Hepatocyte (in vitro differentiated cells): ENCODE measurements at regions not wholly inside any gene's neighbourhood (a gene's known extent, or its start where the extent isn't known, plus 50 kb on each side); places are given as distances from the start of the nearest gene placed in this dataset.

Experiments used
- DNase-seq: peaks from one replicate; pipeline ENCODE4 v3.0.0-alpha.2; 2016; ENCODE audit warnings: low spot score
- H2AFZ ChIP-seq: fragments of 200-600 bp; sonication (generic); 2 replicates; pipeline ENCODE4 v1.6.0; 2016; ENCODE audit warnings: antibody characterized with exemption, mild to moderate bottlenecking
- H3K27ac ChIP-seq: fragments of 200-600 bp; sonication (generic); 2 replicates; pipeline ENCODE4 v1.5.1; 2016; ENCODE audit warnings: mild to moderate bottlenecking
- H3K27me3 ChIP-seq: fragments of 200-600 bp; sonication (generic); 2 replicates; pipeline ENCODE4 v1.6.1; 2016
- H3K36me3 ChIP-seq: fragments of 200-600 bp; sonication (generic); replicated peaks from 2 replicates; pipeline ENCODE4 v1.5.1; 2016; ENCODE audit warnings: low read depth; ENCODE audit not compliant: insufficient read depth
- H3K4me1 ChIP-seq: fragments of 200-600 bp; sonication (generic); 2 replicates; pipeline ENCODE4 v1.5.1; 2016; ENCODE audit warnings: mild to moderate bottlenecking, moderate library complexity; ENCODE audit not compliant: insufficient read depth
- H3K4me2 ChIP-seq: fragments of 200-600 bp; sonication (generic); 2 replicates; pipeline ENCODE4 v1.6.0; 2016
- H3K4me3 ChIP-seq: fragments of 200-600 bp; sonication (generic); 2 replicates; pipeline ENCODE4 v1.5.1; 2016; ENCODE audit warnings: mild to moderate bottlenecking
- H3K79me2 ChIP-seq: fragments of 200-600 bp; sonication (generic); 2 replicates; pipeline ENCODE4 v1.6.0; 2017; ENCODE audit warnings: mild to moderate bottlenecking
- H3K9me2 ChIP-seq: fragments of 200-600 bp; sonication (generic); replicated peaks from 2 replicates; pipeline ENCODE4 v1.6.0; 2017; ENCODE audit warnings: mild to moderate bottlenecking; ENCODE audit not compliant: insufficient read depth
- H3K9me3 ChIP-seq: fragments of 200-600 bp; sonication (generic); 2 replicates; pipeline ENCODE4 v1.5.1; 2016; ENCODE audit warnings: low read depth, mild to moderate bottlenecking
- H4K20me1 ChIP-seq: fragments of 200-600 bp; sonication (generic); 2 replicates; pipeline ENCODE4 v1.6.0; 2016; ENCODE audit warnings: mild to moderate bottlenecking; ENCODE audit not compliant: insufficient read depth, poor library complexity, severe bottlenecking
- CTCF ChIP-seq: fragments of 200-600 bp; sonication (generic); IDR thresholded peaks from 2 replicates; pipeline ENCODE4 v1.5.1; 2016; ENCODE audit warnings: antibody characterized with exemption, mild to moderate bottlenecking; ENCODE audit not compliant: poor library complexity
- EZH2 ChIP-seq: fragments of 200-600 bp; sonication (generic); IDR thresholded peaks from 2 replicates; pipeline ENCODE4 v1.6.1; 2016; ENCODE audit warnings: antibody characterized with exemption, mild to moderate bottlenecking, borderline replicate concordance
- EZH2phosphoT487 ChIP-seq: fragments of 200-600 bp; sonication (generic); IDR thresholded peaks from one replicate; pipeline ENCODE4 v1.6.1; 2018; ENCODE audit warnings: antibody characterized with exemption, mild to moderate bottlenecking, low read depth, moderate library complexity; ENCODE audit not compliant: unreplicated experiment, severe bottlenecking
- WGBS: methylation state at CpG from one replicate; pipeline ENCODE4 v1.1.6; 2016; ENCODE audit warnings: low lambda C conversion rate; ENCODE audit errors: missing lambda C conversion rate; 5-methylcytosine and 5-hydroxymethylcytosine counted together

GRCh38 chr4:148854203-148854602 is 412.0 kb upstream of the NR3C2 start:
- Histone ChIP-seq H3K9me3 (no peaks in the 10 kb centered on the region), H2AFZ (no peak overlapping the region), H3K9me2 (no peaks in the 10 kb centered on the region), H3K27me3 (no peaks in the 10 kb centered on the region), H4K20me1 (no peaks in the 10 kb centered on the region), H3K27ac (peak overlapping the region; percentile 41), H3K36me3 (no peaks in the 10 kb centered on the region), H3K4me3 (no peak overlapping the region), H3K79me2 (no peaks in the 10 kb centered on the region), H3K4me2 (no peak overlapping the region), H3K4me1 (peaks cover 11% of the 10 kb centered on the region)
- DNase-seq: no peak
- TF ChIP-seq EZH2 (no peak), CTCF (no peak), EZH2phosphoT487 (no peak)

- H3K27me3 ChIP-seq: no peaks in the 10 kb centered on the region
- H3K79me2 ChIP-seq: no peaks in the 10 kb centered on the region
- no peak for TF ChIP-seq CTCF
- no peak for TF ChIP-seq EZH2
- no peak for TF ChIP-seq EZH2phosphoT487
- H3K27ac ChIP-seq: no peak overlapping the region
- no peaks in the 10 kb centered on the region for H3K36me3 ChIP-seq
- 43% methylated on average over 3 of the region's 3 CpGs for WGBS
- H3K4me3 ChIP-seq: no peak overlapping the region
- H3K4me2 ChIP-seq: no peak overlapping the region
- DNase-seq: no peak
- peaks cover 11% of the 10 kb centered on the region for H3K4me1 ChIP-seq
- no peaks in the 10 kb centered on the region for H4K20me1 ChIP-seq
- H2AFZ ChIP-seq: no peak overlapping the region
- H3K9me3 ChIP-seq: no peaks in the 10 kb centered on the region
- H3K9me2 ChIP-seq: no peaks in the 10 kb centered on the region
These were observed 410.0 kb upstream of the NR3C2 start for GRCh38 chr4:148852092-148852699.

- H3K4me3 ChIP-seq: no peak overlapping the region
- H3K27ac ChIP-seq: peak overlapping the region; percentile 67
- H3K9me2 ChIP-seq: no peaks in the 10 kb centered on the region
- no peak overlapping the region for H3K4me2 ChIP-seq
- H3K9me3 ChIP-seq: no peaks in the 10 kb centered on the region
- H3K36me3 ChIP-seq: no peaks in the 10 kb centered on the region
- 52% methylated on average over 2 of the region's 2 CpGs for WGBS
- H3K79me2 ChIP-seq: no peaks in the 10 kb centered on the region
- DNase-seq: peak; percentile 65
- peaks cover 11% of the 10 kb centered on the region for H3K4me1 ChIP-seq
- no peak for TF ChIP-seq EZH2phosphoT487
- TF ChIP-seq EZH2: no peak
- no peak for TF ChIP-seq CTCF
- no peaks in the 10 kb centered on the region for H3K27me3 ChIP-seq
- no peak overlapping the region for H2AFZ ChIP-seq
- no peaks in the 10 kb centered on the region for H4K20me1 ChIP-seq
These were observed 408.2 kb upstream of the NR3C2 start for GRCh38 chr4:148850257-148850995.
